ENCODE measurements at regions not wholly inside any gene's neighbourhood (a gene's known extent, or its start where the extent isn't known, plus 50 kb on each side); places are given as distances from the start of the nearest gene placed in this dataset.

DNA sequence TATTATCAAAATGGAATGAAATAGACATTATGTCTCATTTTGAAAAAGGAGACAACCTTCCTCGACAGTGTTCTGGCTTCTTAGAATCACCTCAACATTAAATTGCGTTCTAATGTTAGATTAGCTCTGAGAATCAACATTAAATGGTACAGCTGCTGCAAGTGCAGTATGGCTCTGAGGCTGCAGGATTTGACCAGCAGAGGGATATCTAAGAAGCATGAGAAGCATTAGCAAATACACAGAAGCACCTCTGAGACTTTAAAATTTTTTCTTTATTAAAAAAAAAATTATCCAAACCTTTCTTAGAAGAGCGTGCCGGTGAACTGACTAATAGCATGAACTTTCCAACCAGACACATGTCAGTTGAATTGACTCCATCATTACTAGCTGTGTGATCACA lies 253.4 kb upstream of the LRIG3 start:
- TF ChIP-seq CTCF (IDR thresholded peaks at IDR 0.05), result no peak
- no peak for TF ChIP-seq EZH2 (IDR thresholded peaks at IDR 0.05; ENCODE audit: borderline replicate concordance, insufficient read depth, low read depth, low read length, poor library complexity, severe bottlenecking)
- Mint-ChIP-seq H3K4me1 (no peaks in the 10 kb centered on the region), H3K27ac (no peak overlapping the region), H3K27me3 (no peaks in the 10 kb centered on the region), H3K9me3 (ENCODE audit: insufficient read depth) (no peaks in the 10 kb centered on the region), H3K4me3 (no peak overlapping the region)
- Histone ChIP-seq H3K9ac (ENCODE audit: low read length) (no peak overlapping the region), H3K27ac (ENCODE audit: low read length in 2 of 2) (no peak overlapping the region), H4K20me1 (ENCODE audit: control insufficient read depth, insufficient read depth, low read length, poor library complexity, severe bottlenecking) (no peaks in the 10 kb centered on the region), H2AFZ (ENCODE audit: insufficient read depth, low read depth, low read length, poor library complexity, severe bottlenecking) (no peak overlapping the region), H3K4me3 (ENCODE audit: control extremely low read depth in 1 of 5, extremely low read depth in 1 of 5, insufficient read depth in 1 of 5, low read depth in 2 of 5, low read length in 4 of 5) (no peak overlapping the region), H3K36me3 (replicated peaks in 1 of 2; ENCODE audit: control extremely low read depth in 1 of 2, control insufficient read depth in 1 of 2, extremely low read depth in 1 of 2, insufficient read depth in 2 of 2, low read length in 1 of 2) (no peaks in the 10 kb centered on the region), H3K79me2 (ENCODE audit: control insufficient read depth, insufficient read depth, low read length) (no peaks in the 10 kb centered on the region), H3K27me3 (replicated peaks in 1 of 4; ENCODE audit: control extremely low read depth in 1 of 4, control insufficient read depth in 3 of 4, insufficient read depth in 4 of 4, low read length in 3 of 4) (no peaks in the 10 kb centered on the region), H3K9me3 (ENCODE audit: control extremely low read depth in 1 of 3, control insufficient read depth in 2 of 3, insufficient read depth in 1 of 3, low read length in 2 of 3) (peaks cover 0 to 10% (median 0%) of the 10 kb centered on the region in 3 donors), H3K4me1 (ENCODE audit: control insufficient read depth in 2 of 2, insufficient read depth in 2 of 2, low read length in 2 of 2) (no peaks in the 10 kb centered on the region), H3K4me2 (replicated peaks; ENCODE audit: low read depth, low read length, poor library complexity, severe bottlenecking) (no peak overlapping the region)
- no peak for DNase-seq
- CTCF ChIA-PET, result no interaction called here
- no peak for ATAC-seq (ENCODE audit: low read depth)
- intact Hi-C loops (cut with micrococcal nuclease), result no loop called here
- POLR2A ChIA-PET, result no interaction called here
- WGBS (ENCODE audit: insufficient coverage), result 94% methylated on average over 2 of the region's 4 CpGs

GRCh38 chr12:59168647-59169046 lies 248.3 kb upstream of the LRIG3 start:
- Histone ChIP-seq H3K9me3 (ENCODE audit: control extremely low read depth in 1 of 3, control insufficient read depth in 2 of 3, insufficient read depth in 1 of 3, low read length in 2 of 3) (no peaks in the 10 kb centered on the region), H3K4me3 (ENCODE audit: control extremely low read depth in 1 of 5, extremely low read depth in 1 of 5, insufficient read depth in 1 of 5, low read depth in 2 of 5, low read length in 4 of 5) (no peak overlapping the region), H3K4me2 (replicated peaks; ENCODE audit: low read depth, low read length, poor library complexity, severe bottlenecking) (no peak overlapping the region), H3K4me1 (ENCODE audit: control insufficient read depth in 2 of 2, insufficient read depth in 2 of 2, low read length in 2 of 2) (no peaks in the 10 kb centered on the region), H3K36me3 (replicated peaks in 1 of 2; ENCODE audit: control extremely low read depth in 1 of 2, control insufficient read depth in 1 of 2, extremely low read depth in 1 of 2, insufficient read depth in 2 of 2, low read length in 1 of 2) (no peaks in the 10 kb centered on the region), H3K79me2 (ENCODE audit: control insufficient read depth, insufficient read depth, low read length) (no peaks in the 10 kb centered on the region), H3K27ac (ENCODE audit: low read length in 2 of 2) (no peak overlapping the region), H3K27me3 (replicated peaks in 1 of 4; ENCODE audit: control extremely low read depth in 1 of 4, control insufficient read depth in 3 of 4, insufficient read depth in 4 of 4, low read length in 3 of 4) (no peaks in the 10 kb centered on the region), H3K9ac (ENCODE audit: low read length) (no peak overlapping the region), H4K20me1 (ENCODE audit: control insufficient read depth, insufficient read depth, low read length, poor library complexity, severe bottlenecking) (no peaks in the 10 kb centered on the region), H2AFZ (ENCODE audit: insufficient read depth, low read depth, low read length, poor library complexity, severe bottlenecking) (no peak overlapping the region)
- ChIA-PET CTCF (no interaction called here), POLR2A (no interaction called here)
- intact Hi-C loops (cut with micrococcal nuclease), result loop anchor here (5.0 kb wide), 1 partner anchor 821 kb away; no protein-coding TSS in a partner anchor
- H3K9me3 Mint-ChIP-seq (ENCODE audit: insufficient read depth), result no peaks in the 10 kb centered on the region
- H3K4me1 Mint-ChIP-seq, result no peaks in the 10 kb centered on the region
- no peak overlapping the region for H3K27ac Mint-ChIP-seq
- no CpG with 5 or more reads among the region's 2 CpGs for WGBS (ENCODE audit: insufficient coverage)
- no peak for TF ChIP-seq CTCF (IDR thresholded peaks at IDR 0.05)
- TF ChIP-seq EZH2 (IDR thresholded peaks at IDR 0.05; ENCODE audit: borderline replicate concordance, insufficient read depth, low read depth, low read length, poor library complexity, severe bottlenecking), result no peak
- no peak overlapping the region for H3K4me3 Mint-ChIP-seq
- ATAC-seq (ENCODE audit: low read depth) (no peak), DNase-seq (no peak)
- peaks cover 7% of the 10 kb centered on the region for H3K27me3 Mint-ChIP-seq

Data from B cell (primary cell).